ENCODE measurements at regions not wholly inside any gene's neighbourhood (a gene's known extent, or its start where the extent isn't known, plus 50 kb on each side); places are given as distances from the start of the nearest gene placed in this dataset.

GRCh38 chr4:152101556-152102435, 341.0 kb upstream of the GATB start:
- TF ChIP-seq POLR2A (IDR thresholded peaks at IDR 0.05; ENCODE audit: low read depth, low read length) (no peak), POLR2AphosphoS5 (IDR thresholded peaks at IDR 0.05; ENCODE audit: low read depth, low read length) (no peak), POU2F2 (IDR thresholded peaks at IDR 0.05; ENCODE audit: low read depth, low read length) (no peak)

Data from GM12891 (cell line).